Hepatocyte (in vitro differentiated cells): ENCODE measurements at regions not wholly inside any gene's neighbourhood (a gene's known extent, or its start where the extent isn't known, plus 50 kb on each side); places are given as distances from the start of the nearest gene placed in this dataset.

Experiments
- EZH2 ChIP-seq: fragments of 200-600 bp; sonication (generic); IDR thresholded peaks from 2 replicates; pipeline ENCODE4 v1.6.1; 2016; ENCODE audit warnings: antibody characterized with exemption, mild to moderate bottlenecking, borderline replicate concordance
- TF ChIP-seq, protein P1 (sequence below): fragments of 200-600 bp; sonication (generic); IDR thresholded peaks from 2 replicates; pipeline ENCODE4 v1.5.1; 2016; ENCODE audit warnings: antibody characterized with exemption, mild to moderate bottlenecking; ENCODE audit not compliant: poor library complexity

DNA sequence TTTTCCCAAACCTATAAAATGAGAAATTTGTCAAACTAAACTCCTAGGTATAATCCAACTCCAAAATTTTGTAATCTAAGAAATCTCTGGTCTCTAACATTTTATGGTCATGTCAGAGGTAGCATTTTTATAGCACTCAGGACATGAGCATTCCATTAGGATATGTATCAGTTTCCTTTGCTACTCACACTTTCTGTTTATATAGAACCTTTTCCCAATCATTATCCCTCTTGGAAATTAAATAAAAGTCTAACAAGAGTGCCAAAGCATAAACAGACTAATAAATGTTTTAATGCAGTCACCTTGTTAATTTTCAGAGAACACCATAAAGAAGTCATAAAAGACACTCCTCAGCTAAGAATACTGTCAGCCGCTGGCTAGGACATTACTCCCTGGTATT lies 300.0 kb upstream of the CWC22 start:
- TF ChIP-seq, protein P1, sequence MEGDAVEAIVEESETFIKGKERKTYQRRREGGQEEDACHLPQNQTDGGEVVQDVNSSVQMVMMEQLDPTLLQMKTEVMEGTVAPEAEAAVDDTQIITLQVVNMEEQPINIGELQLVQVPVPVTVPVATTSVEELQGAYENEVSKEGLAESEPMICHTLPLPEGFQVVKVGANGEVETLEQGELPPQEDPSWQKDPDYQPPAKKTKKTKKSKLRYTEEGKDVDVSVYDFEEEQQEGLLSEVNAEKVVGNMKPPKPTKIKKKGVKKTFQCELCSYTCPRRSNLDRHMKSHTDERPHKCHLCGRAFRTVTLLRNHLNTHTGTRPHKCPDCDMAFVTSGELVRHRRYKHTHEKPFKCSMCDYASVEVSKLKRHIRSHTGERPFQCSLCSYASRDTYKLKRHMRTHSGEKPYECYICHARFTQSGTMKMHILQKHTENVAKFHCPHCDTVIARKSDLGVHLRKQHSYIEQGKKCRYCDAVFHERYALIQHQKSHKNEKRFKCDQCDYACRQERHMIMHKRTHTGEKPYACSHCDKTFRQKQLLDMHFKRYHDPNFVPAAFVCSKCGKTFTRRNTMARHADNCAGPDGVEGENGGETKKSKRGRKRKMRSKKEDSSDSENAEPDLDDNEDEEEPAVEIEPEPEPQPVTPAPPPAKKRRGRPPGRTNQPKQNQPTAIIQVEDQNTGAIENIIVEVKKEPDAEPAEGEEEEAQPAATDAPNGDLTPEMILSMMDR, result no peak
- TF ChIP-seq EZH2, result no peak
